AG04449 (cell line): ENCODE measurements at regions not wholly inside any gene's neighbourhood (a gene's known extent, or its start where the extent isn't known, plus 50 kb on each side); places are given as distances from the start of the nearest gene placed in this dataset.

Experiments used
- CTCF ChIA-PET: fragments of 350-600 bp; formaldehyde crosslinking; extraction: SDS; loops from one replicate; lab custom pipeline; 2021; ENCODE audit warnings: antibody characterized with exemption; lab: Yijun Ruan, JAX
- POLR2A ChIA-PET: fragments of 400-600, 350-600 bp; formaldehyde crosslinking; extraction: SDS; loops from one replicate; lab custom pipeline; 2020; ENCODE audit warnings: antibody characterized with exemption, inconsistent platforms; lab: Yijun Ruan, JAX
- DNase-seq: peaks from one replicate; pipeline ENCODE4 v3.0.0-alpha.2; 2010; ENCODE audit warnings: low read depth, low spot score
- H3K4me3 ChIP-seq: 2 replicates; pipeline ENCODE4 v1.5.1; 2011; ENCODE audit warnings: low read depth, mild to moderate bottlenecking, control low read depth, low read length
- TF ChIP-seq, protein P1 (sequence below): IDR thresholded peaks from one replicate; pipeline ENCODE4 v1.5.1; 2011; ENCODE audit warnings: mild to moderate bottlenecking, moderate library complexity, low read length, control low read depth, inconsistent platforms; ENCODE audit not compliant: insufficient read depth; ENCODE audit errors: missing control alignments

DNA sequence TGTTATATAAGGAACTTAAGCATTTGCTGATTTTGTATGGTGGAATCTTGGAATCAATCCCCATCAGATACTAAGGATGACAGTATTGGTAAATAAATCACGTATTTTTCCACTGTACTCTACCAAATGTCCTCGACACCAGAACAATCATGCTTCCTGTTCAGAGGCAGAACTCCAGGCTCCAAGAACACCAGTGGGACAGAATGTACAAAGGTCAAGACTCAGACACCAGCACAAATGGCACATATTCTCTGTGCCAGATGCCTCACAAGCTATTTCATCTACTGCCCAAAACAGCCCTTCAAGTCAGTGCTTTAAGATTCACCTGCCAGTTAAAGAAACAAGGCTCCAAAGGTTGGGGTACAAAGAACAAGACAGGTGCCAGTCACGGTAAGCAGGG lies 420.5 kb downstream of the STK39 start:
- CTCF ChIA-PET, result no interaction called here
- POLR2A ChIA-PET, result no interaction called here
- TF ChIP-seq, protein P1, sequence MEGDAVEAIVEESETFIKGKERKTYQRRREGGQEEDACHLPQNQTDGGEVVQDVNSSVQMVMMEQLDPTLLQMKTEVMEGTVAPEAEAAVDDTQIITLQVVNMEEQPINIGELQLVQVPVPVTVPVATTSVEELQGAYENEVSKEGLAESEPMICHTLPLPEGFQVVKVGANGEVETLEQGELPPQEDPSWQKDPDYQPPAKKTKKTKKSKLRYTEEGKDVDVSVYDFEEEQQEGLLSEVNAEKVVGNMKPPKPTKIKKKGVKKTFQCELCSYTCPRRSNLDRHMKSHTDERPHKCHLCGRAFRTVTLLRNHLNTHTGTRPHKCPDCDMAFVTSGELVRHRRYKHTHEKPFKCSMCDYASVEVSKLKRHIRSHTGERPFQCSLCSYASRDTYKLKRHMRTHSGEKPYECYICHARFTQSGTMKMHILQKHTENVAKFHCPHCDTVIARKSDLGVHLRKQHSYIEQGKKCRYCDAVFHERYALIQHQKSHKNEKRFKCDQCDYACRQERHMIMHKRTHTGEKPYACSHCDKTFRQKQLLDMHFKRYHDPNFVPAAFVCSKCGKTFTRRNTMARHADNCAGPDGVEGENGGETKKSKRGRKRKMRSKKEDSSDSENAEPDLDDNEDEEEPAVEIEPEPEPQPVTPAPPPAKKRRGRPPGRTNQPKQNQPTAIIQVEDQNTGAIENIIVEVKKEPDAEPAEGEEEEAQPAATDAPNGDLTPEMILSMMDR, result no peak
- no peak overlapping the region for H3K4me3 ChIP-seq
- no peak for DNase-seq

DNA sequence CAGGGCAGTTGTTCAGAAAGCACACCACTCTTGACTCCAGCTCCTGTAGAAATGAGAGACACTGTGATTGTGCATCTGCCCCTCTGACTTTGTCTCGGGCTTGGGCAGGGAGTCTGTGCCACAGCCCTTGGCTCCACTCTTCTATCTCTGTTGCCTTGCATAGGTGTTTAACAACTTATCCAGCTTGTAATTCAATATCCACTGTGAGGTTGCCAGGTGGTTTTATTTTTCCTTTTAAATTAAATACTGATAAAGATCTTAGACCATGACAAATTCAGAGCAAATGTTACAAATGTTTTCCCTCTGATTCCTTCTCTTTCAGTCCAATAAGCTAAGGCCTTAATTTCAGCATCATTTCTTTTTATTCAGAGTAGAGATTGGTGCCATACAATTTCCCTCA lies 421.7 kb downstream of the STK39 start:
- H3K4me3 ChIP-seq, result no peak overlapping the region
- TF ChIP-seq, protein P1, result no peak
- POLR2A ChIA-PET, result no interaction called here

DNA sequence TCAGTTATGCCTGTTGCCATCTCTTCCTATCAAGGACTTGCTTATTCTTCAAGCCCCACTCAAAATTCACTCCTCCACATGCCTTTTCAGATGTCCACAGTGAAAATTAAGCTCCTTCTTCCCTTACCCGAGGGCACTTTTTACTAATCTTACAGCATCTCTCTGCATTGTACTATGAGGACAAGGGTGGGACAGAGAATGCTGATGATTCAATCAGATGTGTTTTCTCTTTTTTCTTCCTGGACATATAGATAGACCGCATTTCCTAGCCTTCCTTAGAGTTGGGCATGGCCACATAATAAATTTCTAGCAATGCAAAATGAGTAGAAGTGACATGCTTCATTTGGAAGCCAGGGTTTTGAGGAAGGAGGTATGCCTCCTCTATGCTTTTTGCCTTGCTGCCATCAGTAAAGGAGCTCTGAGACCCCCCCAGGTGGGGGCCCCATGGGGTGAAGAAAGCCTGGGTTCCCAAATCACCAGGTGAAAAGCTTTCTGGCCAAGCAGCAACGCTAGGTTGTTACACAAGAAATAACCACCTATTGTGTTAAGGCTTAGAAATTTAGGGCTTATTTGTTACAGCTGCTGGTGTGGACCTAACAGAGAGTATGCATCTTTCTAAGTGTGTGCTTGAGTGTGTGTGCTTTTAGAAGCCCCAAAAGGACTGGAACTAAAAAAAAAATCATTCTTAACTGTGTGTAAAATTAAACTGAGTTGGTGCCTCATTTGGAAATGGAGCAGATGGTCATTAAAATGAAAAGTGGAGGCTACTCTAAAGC lies 424.5 kb downstream of the STK39 start:
- ChIA-PET POLR2A (no interaction called here), CTCF (no interaction called here)
- TF ChIP-seq, protein P1, result no peak

More for the DNA sequence above, 421.7 kb downstream of the STK39 start:
- CTCF ChIA-PET, result no interaction called here
- DNase-seq, result no peak

DNA sequence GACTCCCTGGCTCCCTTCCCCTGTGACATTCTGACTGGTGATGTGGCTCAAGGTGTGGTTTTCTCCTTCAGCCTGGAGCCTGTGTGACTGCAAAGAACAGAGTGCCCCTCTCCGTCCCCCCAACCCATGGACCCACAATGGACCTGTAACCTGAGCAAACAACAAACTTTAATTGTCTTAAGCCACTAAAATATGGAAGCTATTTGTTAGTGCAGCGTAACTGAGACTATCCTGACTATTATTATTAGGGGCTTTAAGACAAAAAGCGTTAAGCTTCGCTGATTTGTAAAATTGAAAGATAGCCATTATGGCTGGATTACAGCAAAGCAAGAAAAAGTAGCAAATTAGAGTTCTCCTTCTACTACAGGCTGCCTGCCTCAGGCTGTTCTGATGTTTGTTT lies 426.9 kb downstream of the STK39 start:
- CTCF ChIA-PET, result no interaction called here
- TF ChIP-seq, protein P1, result no peak
- no peak for DNase-seq
- POLR2A ChIA-PET, result no interaction called here
- no peak overlapping the region for H3K4me3 ChIP-seq

More for the DNA sequence above, 424.5 kb downstream of the STK39 start:
- no peak for DNase-seq
- H3K4me3 ChIP-seq, result no peak overlapping the region

DNA sequence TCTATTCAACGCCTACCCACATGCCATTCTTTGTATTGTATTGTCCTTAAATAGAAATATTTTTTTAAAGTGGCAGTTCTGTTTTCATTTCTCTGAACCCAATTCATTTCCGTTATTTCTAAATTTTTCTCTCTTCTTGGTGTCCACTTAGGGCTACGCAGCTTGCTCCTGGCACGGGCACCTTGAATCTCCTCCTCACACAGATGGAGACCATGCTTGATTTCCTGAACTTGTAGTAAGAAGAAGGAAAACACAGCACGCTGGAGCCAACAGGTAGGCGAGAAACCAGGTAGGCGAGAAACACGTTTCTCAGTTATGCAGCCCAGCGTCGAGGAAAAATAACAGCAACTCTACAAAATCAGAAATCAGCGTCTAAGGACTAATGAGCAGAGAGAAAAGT lies 428.9 kb downstream of the STK39 start:
- DNase-seq, result no peak
- CTCF ChIA-PET, result interaction anchor here (1.0 kb wide), 1 partner anchor 300 kb away, joined by 3 read pairs; no protein-coding TSS in a partner anchor
- POLR2A ChIA-PET, result no interaction called here
- H3K4me3 ChIP-seq, result no peak overlapping the region
- TF ChIP-seq, protein P1, result no peak

DNA sequence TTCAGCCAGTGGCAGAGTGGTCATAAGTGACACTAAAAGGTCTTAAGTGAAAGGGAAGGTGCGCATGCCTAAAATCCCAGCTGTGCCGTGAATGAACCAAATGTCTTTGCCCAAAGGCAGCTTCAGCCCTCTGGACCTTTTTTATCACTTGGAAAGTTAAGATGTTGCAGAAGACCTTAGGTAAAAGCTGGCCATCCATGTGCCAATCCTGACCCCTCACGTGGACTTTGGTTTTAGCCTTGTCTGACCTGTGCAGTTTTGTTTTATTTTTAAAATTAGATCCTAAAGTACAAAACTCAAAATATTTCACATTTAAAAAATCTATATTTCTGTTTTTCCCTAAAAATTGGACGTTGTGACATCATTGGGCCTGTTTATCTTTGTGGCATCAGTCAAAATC lies 429.5 kb downstream of the STK39 start:
- no peak for DNase-seq
- H3K4me3 ChIP-seq, result no peak overlapping the region
- TF ChIP-seq, protein P1, result no peak
- CTCF ChIA-PET, result no interaction called here
- POLR2A ChIA-PET, result no interaction called here
